ENCODE measurements at regions not wholly inside any gene's neighbourhood (a gene's known extent, or its start where the extent isn't known, plus 50 kb on each side); places are given as distances from the start of the nearest gene placed in this dataset.

GRCh38 chr11:32219320-32219719 is 128.4 kb downstream of the RCN1 start:
- no peak overlapping the region for H3K27ac ChIP-seq
- TF ChIP-seq POLR2A (IDR thresholded peaks at IDR 0.05) (no peak), EP300 (IDR thresholded peaks at IDR 0.05) (no peak), CTCF (IDR thresholded peaks at IDR 0.05) (no peak)
- DNase-seq (ENCODE audit: low spot score in 2 of 2): no peak
- H3K4me3 ChIP-seq: no peak overlapping the region
- no peaks in the 10 kb centered on the region for H3K27me3 ChIP-seq
- H3K4me1 ChIP-seq: no peaks in the 10 kb centered on the region
- WGBS, 2 donors: 71 to 78% methylated on average over 7 of the region's 7 CpGs
- H3K36me3 ChIP-seq: no peaks in the 10 kb centered on the region
- H3K9me3 ChIP-seq: no peaks in the 10 kb centered on the region

GRCh38 chr11:32221476-32222032 is 130.7 kb downstream of the RCN1 start:
- H3K4me1 ChIP-seq: no peaks in the 10 kb centered on the region
- H3K27me3 ChIP-seq: no peaks in the 10 kb centered on the region
- DNase-seq (ENCODE audit: low spot score in 2 of 2): no peak
- H3K4me3 ChIP-seq: no peak overlapping the region
- TF ChIP-seq POLR2A (IDR thresholded peaks at IDR 0.05) (no peak), EP300 (IDR thresholded peaks at IDR 0.05) (no peak), CTCF (IDR thresholded peaks at IDR 0.05) (no peak)
- no peaks in the 10 kb centered on the region for H3K9me3 ChIP-seq
- no peak overlapping the region for H3K27ac ChIP-seq
- no peaks in the 10 kb centered on the region for H3K36me3 ChIP-seq
- 80 to 83% methylated on average over 14 of the region's 14 CpGs for WGBS, 2 donors

DNA sequence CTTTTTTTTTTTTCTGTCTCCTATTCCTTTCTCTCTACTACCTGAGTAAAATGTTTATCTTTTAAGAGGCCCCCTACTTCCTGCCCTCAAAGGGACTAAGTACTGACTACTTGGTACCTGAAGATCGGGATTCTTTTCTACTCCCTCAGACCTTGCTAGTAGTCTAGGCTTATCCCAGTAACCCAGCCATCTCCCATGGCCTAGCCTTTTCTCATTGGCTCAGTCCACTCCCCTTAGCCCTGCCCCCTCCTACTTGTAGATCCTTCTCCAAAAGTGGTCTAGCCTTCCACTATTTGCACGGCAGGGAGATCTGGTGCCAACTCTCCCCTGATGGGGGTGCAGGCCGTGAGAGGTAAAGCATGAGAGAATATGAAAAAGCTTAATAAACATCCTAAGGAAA is 133.7 kb downstream of the RCN1 start:
- 83 to 90% methylated on average over 3 of the region's 3 CpGs for WGBS, 2 donors

DNA sequence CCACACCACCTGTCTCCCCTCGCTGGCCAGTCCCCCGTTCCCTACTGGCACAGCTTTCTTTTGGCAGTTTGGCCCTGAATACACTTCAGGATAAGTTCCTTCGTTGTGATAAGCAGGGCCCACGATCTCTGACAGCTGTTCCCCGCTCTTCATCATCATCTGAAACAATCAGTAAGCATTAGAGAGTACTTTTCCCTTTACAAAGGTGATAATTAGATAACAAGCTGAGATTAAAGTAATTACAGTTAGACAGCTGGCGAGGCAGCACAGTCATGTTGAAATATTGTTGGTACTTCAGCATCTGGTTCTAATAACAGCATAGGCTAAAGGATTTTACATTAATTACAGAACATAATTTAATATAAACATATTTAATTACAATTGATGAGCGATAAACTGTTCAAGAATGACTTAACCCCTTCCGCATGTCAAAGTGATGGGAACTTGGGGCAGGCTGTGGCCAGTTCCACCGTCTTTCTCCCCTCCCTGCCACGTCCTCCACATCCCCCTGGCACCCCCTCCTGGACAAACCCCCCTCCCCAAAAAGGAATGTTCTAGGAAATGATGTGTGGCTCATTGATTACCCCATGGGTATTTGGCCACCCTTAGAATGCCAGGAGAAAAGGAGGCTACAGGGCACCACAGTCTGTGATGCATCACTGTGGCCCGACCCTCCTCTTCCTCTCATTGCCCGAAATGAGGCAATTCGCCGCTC is 134.9 kb downstream of the RCN1 start:
- no peaks in the 10 kb centered on the region for H3K9me3 ChIP-seq
- H3K27me3 ChIP-seq: no peaks in the 10 kb centered on the region
- H3K36me3 ChIP-seq: no peaks in the 10 kb centered on the region
- no peak for DNase-seq (ENCODE audit: low spot score in 2 of 2)
- 72 to 80% methylated on average over 14 of the region's 14 CpGs for WGBS, 2 donors
- TF ChIP-seq POLR2A (IDR thresholded peaks at IDR 0.05): no peak
- TF ChIP-seq CTCF (IDR thresholded peaks at IDR 0.05): no peak
- TF ChIP-seq EP300 (IDR thresholded peaks at IDR 0.05): no peak
- H3K4me3 ChIP-seq: no peak overlapping the region
- H3K27ac ChIP-seq: no peak overlapping the region
- H3K4me1 ChIP-seq: no peaks in the 10 kb centered on the region

More for the DNA sequence above, 133.7 kb downstream of the RCN1 start:
- DNase-seq (ENCODE audit: low spot score in 2 of 2): no peak
- H3K4me3 ChIP-seq: no peak overlapping the region
- H3K27ac ChIP-seq: no peak overlapping the region
- H3K9me3 ChIP-seq: no peaks in the 10 kb centered on the region
- no peaks in the 10 kb centered on the region for H3K36me3 ChIP-seq
- no peak for TF ChIP-seq EP300 (IDR thresholded peaks at IDR 0.05)
- no peak for TF ChIP-seq CTCF (IDR thresholded peaks at IDR 0.05)
- no peak for TF ChIP-seq POLR2A (IDR thresholded peaks at IDR 0.05)
- H3K27me3 ChIP-seq: no peaks in the 10 kb centered on the region
- no peaks in the 10 kb centered on the region for H3K4me1 ChIP-seq

DNA sequence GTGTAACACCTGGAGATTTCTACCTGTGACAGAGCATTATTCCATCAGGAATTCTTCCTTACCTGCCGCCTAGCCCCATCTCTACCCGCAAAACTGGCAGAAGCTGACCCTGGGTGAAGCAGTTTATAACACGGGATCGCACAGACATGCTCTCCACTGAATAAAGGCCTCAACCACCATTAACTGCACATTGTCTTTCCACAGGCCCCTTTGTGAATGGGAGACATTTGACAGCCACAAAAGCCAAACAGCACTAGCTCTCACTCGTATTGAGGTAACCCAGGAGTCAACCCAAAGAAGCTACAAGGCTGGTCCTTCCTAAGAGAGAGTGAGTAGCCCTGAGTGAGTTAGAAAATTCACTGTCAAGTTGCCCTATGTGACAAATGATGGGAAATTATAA is 135.6 kb downstream of the RCN1 start:
- no peak for DNase-seq (ENCODE audit: low spot score in 2 of 2)
- Histone ChIP-seq H3K27ac (no peak overlapping the region), H3K4me1 (no peaks in the 10 kb centered on the region), H3K9me3 (no peaks in the 10 kb centered on the region), H3K36me3 (no peaks in the 10 kb centered on the region), H3K4me3 (no peak overlapping the region), H3K27me3 (no peaks in the 10 kb centered on the region)
- TF ChIP-seq EP300 (IDR thresholded peaks at IDR 0.05): no peak
- 72 to 79% methylated on average over 5 of the region's 5 CpGs for WGBS, 2 donors

Measured in tibial nerve (tissue), 4 donors.